ENCODE measurements at regions not wholly inside any gene's neighbourhood (a gene's known extent, or its start where the extent isn't known, plus 50 kb on each side); places are given as distances from the start of the nearest gene placed in this dataset.

DNA sequence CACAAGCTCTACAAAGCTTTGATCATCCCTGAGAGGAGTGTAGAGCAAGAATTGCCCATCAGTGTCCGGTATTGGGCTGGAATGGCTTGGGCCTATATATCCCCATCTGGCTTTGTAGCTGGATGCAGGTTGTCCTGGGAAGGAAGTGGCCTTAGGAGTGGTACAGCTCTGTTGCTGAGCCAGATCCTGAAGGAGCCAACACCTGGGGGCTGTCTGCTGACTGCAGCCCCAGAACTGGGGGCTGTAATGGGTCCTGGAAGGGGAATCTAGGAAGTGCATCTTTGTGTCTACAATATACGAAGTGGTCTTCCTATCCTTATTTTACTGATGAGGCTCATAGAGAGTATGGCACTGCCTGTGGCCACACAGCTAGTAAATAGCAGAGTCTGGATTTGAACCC lies 145.9 kb downstream of the CDC5L start:
- H3K27ac Mint-ChIP-seq = no peak overlapping the region

DNA sequence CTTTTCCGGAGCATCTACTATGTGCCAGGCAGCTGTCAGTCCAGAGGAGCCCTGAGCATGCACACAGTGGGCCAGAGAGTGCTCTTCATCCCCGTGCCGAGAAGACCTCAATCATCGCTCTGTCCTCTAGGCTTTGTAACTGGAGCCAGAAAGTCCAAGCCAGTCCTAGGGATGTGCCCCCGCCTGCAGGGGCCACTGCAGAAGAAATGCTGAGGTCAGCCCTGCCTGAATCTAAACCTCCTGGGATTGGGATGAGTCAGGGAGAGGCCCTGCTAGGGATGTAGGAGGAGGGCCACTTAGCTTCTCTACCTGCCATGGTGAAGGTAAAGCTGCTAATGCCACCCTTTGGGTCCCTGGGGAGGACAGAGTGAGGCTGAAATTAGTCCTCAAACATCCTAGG lies 146.8 kb downstream of the CDC5L start:
- no peak for DNase-seq
- H3K4me3 ChIP-seq (ENCODE audit: low read length in 2 of 2) = no peak overlapping the region
- Mint-ChIP-seq H3K27me3 (peaks cover 0 to 7% of the 10 kb centered on the region in 2 donors), H3K27ac (no peak overlapping the region), H3K9me3 (peaks cover 0 to 2% (median 0%) of the 10 kb centered on the region in 8 donors), H3K4me3 (no peak overlapping the region), H3K36me3 (no peaks in the 10 kb centered on the region), H3K4me1 (no peaks in the 10 kb centered on the region)
- intact Hi-C loops (cut with micrococcal nuclease) = no loop called here
- no peak overlapping the region for H3K27ac ChIP-seq (ENCODE audit: low read depth, low read length)
- H3K9me3 ChIP-seq (ENCODE audit: control insufficient read depth in 1 of 2, low read length in 2 of 2) = no peaks in the 10 kb centered on the region
- ChIA-PET POLR2A (ENCODE audit: partially characterized antibody) (no interaction called here), CTCF (ENCODE audit: partially characterized antibody) (no interaction called here)
- no peaks in the 10 kb centered on the region for H3K27me3 ChIP-seq (ENCODE audit: insufficient read depth, low read length)
- no peaks in the 10 kb centered on the region for H3K4me1 ChIP-seq (ENCODE audit: insufficient read depth, low read length)
- H3K36me3 ChIP-seq (ENCODE audit: insufficient read depth, low read length) = no peaks in the 10 kb centered on the region

More for the DNA sequence above, 145.9 kb downstream of the CDC5L start:
- H3K9me3 Mint-ChIP-seq = peaks cover 0 to 2% (median 0%) of the 10 kb centered on the region in 8 donors
- H3K4me3 ChIP-seq (ENCODE audit: low read length in 2 of 2) = no peak overlapping the region
- intact Hi-C loops (cut with micrococcal nuclease) = no loop called here
- no peaks in the 10 kb centered on the region for H3K4me1 Mint-ChIP-seq
- H3K9me3 ChIP-seq (ENCODE audit: control insufficient read depth in 1 of 2, low read length in 2 of 2) = no peaks in the 10 kb centered on the region
- peaks cover 0 to 10% of the 10 kb centered on the region in 2 donors for H3K27me3 Mint-ChIP-seq
- H3K36me3 Mint-ChIP-seq = no peaks in the 10 kb centered on the region
- H3K4me3 Mint-ChIP-seq = no peak overlapping the region
- H3K27ac ChIP-seq (ENCODE audit: low read depth, low read length) = no peak overlapping the region
- no peaks in the 10 kb centered on the region for H3K4me1 ChIP-seq (ENCODE audit: insufficient read depth, low read length)
- no peaks in the 10 kb centered on the region for H3K36me3 ChIP-seq (ENCODE audit: insufficient read depth, low read length)
- ChIA-PET POLR2A (ENCODE audit: partially characterized antibody) (no interaction called here), CTCF (ENCODE audit: partially characterized antibody) (no interaction called here)
- DNase-seq = no peak
- no peaks in the 10 kb centered on the region for H3K27me3 ChIP-seq (ENCODE audit: insufficient read depth, low read length)

DNA sequence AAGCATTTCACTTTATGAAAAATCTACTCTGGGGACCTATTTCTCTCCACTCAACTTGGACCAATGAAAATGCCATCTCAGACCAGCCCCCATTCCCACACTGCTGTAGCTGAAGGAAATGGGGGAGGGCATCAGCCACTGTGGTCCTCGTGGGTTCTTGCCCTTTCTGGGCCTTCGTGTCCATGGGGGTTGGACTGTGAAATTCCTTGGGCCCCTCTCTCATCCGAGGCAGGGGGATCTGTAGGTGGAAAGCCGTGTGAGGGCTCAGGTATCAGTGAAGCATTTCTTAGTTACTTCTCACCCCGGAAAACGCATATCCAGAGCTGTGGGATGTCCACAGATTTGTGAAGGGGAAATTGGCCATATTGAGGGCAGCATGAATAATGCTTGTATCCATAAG lies 147.9 kb downstream of the CDC5L start:
- POLR2A ChIA-PET (ENCODE audit: partially characterized antibody) = no interaction called here

DNA sequence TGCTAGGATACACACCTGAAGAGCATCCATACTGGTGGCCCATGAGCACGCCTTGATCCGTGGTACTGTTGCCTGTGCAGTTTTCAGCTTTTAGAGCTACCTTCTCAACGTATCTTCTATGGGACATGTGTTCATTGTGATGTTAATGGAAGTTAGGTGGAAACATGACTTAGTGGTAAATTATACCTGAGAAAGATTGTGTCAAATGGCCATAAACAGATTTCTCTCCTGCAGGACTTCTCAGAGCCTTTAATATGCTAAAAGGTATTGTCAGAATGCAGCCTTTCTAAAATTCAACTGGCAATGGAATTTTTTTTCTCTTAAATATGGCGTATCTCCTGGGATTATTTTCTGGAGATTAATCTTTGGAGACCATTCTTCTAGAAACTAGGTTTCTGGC lies 148.5 kb downstream of the CDC5L start:
- no peak overlapping the region for H3K27ac Mint-ChIP-seq
- no peaks in the 10 kb centered on the region for H3K27me3 ChIP-seq (ENCODE audit: insufficient read depth, low read length)
- DNase-seq = no peak
- no peaks in the 10 kb centered on the region for H3K4me1 ChIP-seq (ENCODE audit: insufficient read depth, low read length)
- intact Hi-C loops (cut with micrococcal nuclease) = no loop called here
- ChIA-PET CTCF (ENCODE audit: partially characterized antibody) (no interaction called here), POLR2A (ENCODE audit: partially characterized antibody) (no interaction called here)
- no peaks in the 10 kb centered on the region for H3K4me1 Mint-ChIP-seq
- no peaks in the 10 kb centered on the region for H3K36me3 Mint-ChIP-seq
- no peak overlapping the region for H3K27ac ChIP-seq (ENCODE audit: low read depth, low read length)
- no peak overlapping the region for H3K4me3 ChIP-seq (ENCODE audit: low read length in 2 of 2)
- peaks cover 0 to 7% of the 10 kb centered on the region in 2 donors for H3K27me3 Mint-ChIP-seq
- H3K9me3 Mint-ChIP-seq = no peaks in the 10 kb centered on the region
- no peaks in the 10 kb centered on the region for H3K9me3 ChIP-seq (ENCODE audit: control insufficient read depth in 1 of 2, low read length in 2 of 2)
- no peak overlapping the region for H3K4me3 Mint-ChIP-seq
- no peaks in the 10 kb centered on the region for H3K36me3 ChIP-seq (ENCODE audit: insufficient read depth, low read length)

More for the DNA sequence above, 147.9 kb downstream of the CDC5L start:
- Histone ChIP-seq H3K4me1 (ENCODE audit: insufficient read depth, low read length) (no peaks in the 10 kb centered on the region), H3K27me3 (ENCODE audit: insufficient read depth, low read length) (no peaks in the 10 kb centered on the region), H3K27ac (ENCODE audit: low read depth, low read length) (no peak overlapping the region), H3K4me3 (ENCODE audit: low read length in 2 of 2) (no peak overlapping the region), H3K36me3 (ENCODE audit: insufficient read depth, low read length) (no peaks in the 10 kb centered on the region), H3K9me3 (ENCODE audit: control insufficient read depth in 1 of 2, low read length in 2 of 2) (no peaks in the 10 kb centered on the region)
- CTCF ChIA-PET (ENCODE audit: partially characterized antibody) = no interaction called here
- Mint-ChIP-seq H3K27me3 (peaks cover 0 to 7% of the 10 kb centered on the region in 2 donors), H3K9me3 (peaks cover 0 to 2% (median 0%) of the 10 kb centered on the region in 8 donors), H3K4me3 (no peak overlapping the region), H3K36me3 (no peaks in the 10 kb centered on the region), H3K27ac (no peak overlapping the region), H3K4me1 (no peaks in the 10 kb centered on the region)
- DNase-seq = no peak
- intact Hi-C loops (cut with micrococcal nuclease) = no loop called here

DNA sequence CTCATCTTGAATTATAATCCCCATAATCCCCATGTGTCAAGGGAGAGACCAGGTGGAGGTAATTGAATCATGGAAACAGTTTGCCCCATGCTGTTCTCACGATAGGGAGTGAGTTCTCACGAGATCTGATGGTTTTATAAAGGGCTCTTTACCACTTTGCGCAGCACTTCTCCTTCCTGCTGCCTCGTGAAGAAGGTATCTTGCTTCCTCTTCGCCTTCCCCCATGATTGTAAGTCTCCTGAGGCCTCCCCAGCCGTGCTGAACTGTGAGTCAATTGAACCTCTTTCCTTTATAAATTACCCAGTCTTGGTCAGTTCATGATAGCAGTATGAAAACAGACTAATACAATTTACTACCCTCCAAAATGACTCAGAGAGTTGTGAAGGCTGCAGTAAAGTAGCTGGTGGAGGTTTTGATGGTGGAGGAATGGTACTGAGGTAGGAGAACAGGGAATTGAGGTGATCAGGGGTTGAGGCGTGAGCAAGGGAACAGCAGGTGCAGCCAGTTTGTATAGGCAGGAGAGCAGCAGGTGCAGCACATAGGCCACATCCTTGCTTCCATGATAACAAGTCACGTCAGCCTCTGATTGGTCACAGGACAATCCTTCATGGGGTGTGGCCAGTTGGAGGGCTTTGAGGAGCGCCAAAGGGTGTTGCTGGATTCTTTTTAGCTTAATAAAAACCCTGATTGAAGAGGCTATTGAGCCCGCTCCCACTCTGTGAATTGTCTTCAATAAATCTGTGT lies 150.0 kb downstream of the CDC5L start:
- no peaks in the 10 kb centered on the region for H3K9me3 ChIP-seq (ENCODE audit: control insufficient read depth in 1 of 2, low read length in 2 of 2)
- H3K27me3 ChIP-seq (ENCODE audit: insufficient read depth, low read length) = no peaks in the 10 kb centered on the region
- no peak overlapping the region for H3K4me3 Mint-ChIP-seq
- H3K4me1 ChIP-seq (ENCODE audit: insufficient read depth, low read length) = no peaks in the 10 kb centered on the region
- H3K27ac ChIP-seq (ENCODE audit: low read depth, low read length) = no peak overlapping the region
- H3K27me3 Mint-ChIP-seq = peaks cover 0 to 4% of the 10 kb centered on the region in 2 donors
- H3K9me3 Mint-ChIP-seq = no peaks in the 10 kb centered on the region
- H3K27ac Mint-ChIP-seq = no peak overlapping the region
- H3K4me1 Mint-ChIP-seq = no peaks in the 10 kb centered on the region
- no peaks in the 10 kb centered on the region for H3K36me3 Mint-ChIP-seq
- intact Hi-C loops (cut with micrococcal nuclease) = no loop called here
- no peak overlapping the region for H3K4me3 ChIP-seq (ENCODE audit: low read length in 2 of 2)
- no peak for DNase-seq
- H3K36me3 ChIP-seq (ENCODE audit: insufficient read depth, low read length) = no peaks in the 10 kb centered on the region
- ChIA-PET POLR2A (ENCODE audit: partially characterized antibody) (no interaction called here), CTCF (ENCODE audit: partially characterized antibody) (no interaction called here)

DNA sequence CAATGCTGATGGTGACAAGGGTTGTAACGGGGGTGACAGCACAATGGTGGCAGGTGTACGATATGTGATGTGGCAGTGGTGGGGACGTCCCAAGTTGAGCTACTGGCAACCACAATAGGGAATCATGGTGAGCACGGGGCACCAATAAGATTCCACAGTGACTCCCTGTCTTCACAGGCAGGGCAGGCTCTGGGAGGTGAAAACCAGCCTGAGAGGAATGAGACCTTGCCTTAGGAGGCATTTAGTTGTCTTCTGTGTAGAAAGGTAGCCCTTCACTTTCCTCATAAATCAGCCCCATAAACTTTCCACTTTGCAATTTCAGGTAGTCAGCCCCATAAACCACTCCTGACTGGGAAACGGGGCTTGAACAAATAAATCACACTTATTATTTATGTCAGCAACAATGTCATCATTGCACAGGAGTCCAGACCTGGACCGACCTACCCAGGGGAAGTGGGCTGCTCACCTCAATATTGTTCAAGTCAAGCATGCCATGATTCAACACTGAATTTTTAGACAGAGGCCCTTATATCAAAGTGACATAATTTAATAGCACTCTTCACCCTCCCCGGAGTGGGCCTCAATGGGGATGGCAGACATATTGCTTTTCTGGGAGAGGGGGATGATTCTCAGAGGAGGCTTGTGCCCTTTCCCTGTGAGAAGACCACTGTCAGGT lies 150.8 kb downstream of the CDC5L start:
- CTCF ChIA-PET (ENCODE audit: partially characterized antibody) = no interaction called here

DNA sequence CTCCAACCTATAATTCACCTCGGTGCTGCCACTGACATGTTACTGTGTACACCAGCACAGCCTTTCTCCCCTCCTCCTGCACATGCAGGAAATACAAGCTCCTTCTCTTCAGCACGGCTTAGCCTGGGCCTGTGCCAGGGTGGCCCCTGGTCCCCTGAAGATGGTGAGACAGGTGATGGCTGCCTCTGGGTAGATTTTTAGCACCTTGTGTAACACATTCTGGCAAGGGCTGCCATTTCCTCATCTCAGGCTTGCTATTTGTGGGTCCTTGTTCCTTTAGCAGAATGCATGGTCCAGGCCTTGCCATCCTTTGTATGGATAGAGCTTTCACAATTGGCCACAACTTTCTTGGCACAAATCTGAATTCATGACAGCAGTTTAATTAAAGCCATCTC lies 151.3 kb downstream of the CDC5L start:
- Mint-ChIP-seq H3K4me1 (no peaks in the 10 kb centered on the region), H3K36me3 (no peaks in the 10 kb centered on the region), H3K27me3 (peaks cover 0 to 6% of the 10 kb centered on the region in 2 donors), H3K27ac (no peak overlapping the region), H3K9me3 (no peaks in the 10 kb centered on the region), H3K4me3 (no peak overlapping the region)
- Histone ChIP-seq H3K36me3 (ENCODE audit: insufficient read depth, low read length) (no peaks in the 10 kb centered on the region), H3K27me3 (ENCODE audit: insufficient read depth, low read length) (no peaks in the 10 kb centered on the region), H3K9me3 (ENCODE audit: control insufficient read depth in 1 of 2, low read length in 2 of 2) (no peaks in the 10 kb centered on the region), H3K4me3 (ENCODE audit: low read length in 2 of 2) (no peak overlapping the region), H3K27ac (ENCODE audit: low read depth, low read length) (no peak overlapping the region), H3K4me1 (ENCODE audit: insufficient read depth, low read length) (no peaks in the 10 kb centered on the region)
- DNase-seq = no peak
- ChIA-PET POLR2A (ENCODE audit: partially characterized antibody) (no interaction called here), CTCF (ENCODE audit: partially characterized antibody) (no interaction called here)
- intact Hi-C loops (cut with micrococcal nuclease) = no loop called here

More for the DNA sequence above, 150.8 kb downstream of the CDC5L start:
- POLR2A ChIA-PET (ENCODE audit: partially characterized antibody) = no interaction called here
- H3K27me3 ChIP-seq (ENCODE audit: insufficient read depth, low read length) = no peaks in the 10 kb centered on the region
- no peaks in the 10 kb centered on the region for H3K36me3 ChIP-seq (ENCODE audit: insufficient read depth, low read length)
- H3K4me3 ChIP-seq (ENCODE audit: low read length in 2 of 2) = no peak overlapping the region
- no peaks in the 10 kb centered on the region for H3K4me1 ChIP-seq (ENCODE audit: insufficient read depth, low read length)
- Mint-ChIP-seq H3K9me3 (no peaks in the 10 kb centered on the region), H3K36me3 (no peaks in the 10 kb centered on the region), H3K27ac (peak overlapping the region in 1 of 7 donors; percentile 4), H3K4me1 (no peaks in the 10 kb centered on the region), H3K4me3 (no peak overlapping the region), H3K27me3 (peaks cover 0 to 6% of the 10 kb centered on the region in 2 donors)
- no peak overlapping the region for H3K27ac ChIP-seq (ENCODE audit: low read depth, low read length)
- no peaks in the 10 kb centered on the region for H3K9me3 ChIP-seq (ENCODE audit: control insufficient read depth in 1 of 2, low read length in 2 of 2)
- no peak for DNase-seq
- intact Hi-C loops (cut with micrococcal nuclease) = no loop called here
